HEK293 (cell line): ENCODE measurements at regions not wholly inside any gene's neighbourhood (a gene's known extent, or its start where the extent isn't known, plus 50 kb on each side); places are given as distances from the start of the nearest gene placed in this dataset.

Source experiments
- CTCF ChIA-PET: fragments of 350-600 bp; formaldehyde crosslinking; extraction: SDS; loops from one replicate; lab custom pipeline; 2021; ENCODE audit warnings: antibody characterized with exemption; lab: Yijun Ruan, JAX
- POLR2A ChIA-PET: fragments of 300-600 bp; formaldehyde crosslinking; extraction: SDS; loops from one replicate; lab custom pipeline; 2020; ENCODE audit warnings: antibody characterized with exemption, inconsistent platforms; lab: Yijun Ruan, JAX
- H3K27ac ChIP-seq: fragments of 200-500 bp; sonication (Bioruptor generic); 2 replicates; pipeline ENCODE4 v1.5.1; 2014; ENCODE audit warnings: low read depth, low read length, control low read depth, inconsistent platforms; ENCODE audit errors: extremely low read depth
- H3K36me3 ChIP-seq, 2 experiments: fragments of 200-500 bp in 1 of 2; sonication (Bioruptor generic) in 1 of 2; 1 replicate in 1 of 2; 2 replicates in 1 of 2; pipeline ENCODE4 v1.5.1; 2014 to 2017; ENCODE audit warnings: inconsistent platforms in 2 of 2, low read length in 2 of 2; ENCODE audit not compliant: control insufficient read depth in 2 of 2, insufficient read depth in 1 of 2
- H3K4me1 ChIP-seq: fragments of 200-500 bp; sonication (Bioruptor generic); 2 replicates; pipeline ENCODE4 v1.5.1; 2014; ENCODE audit warnings: mild to moderate bottlenecking, low read length, inconsistent platforms; ENCODE audit not compliant: control insufficient read depth, insufficient read depth
- H3K4me3 ChIP-seq: 2 replicates; pipeline ENCODE4 v1.5.1; 2011; ENCODE audit warnings: low read depth, mild to moderate bottlenecking, control low read depth, low read length, moderate library complexity
- H3K9me3 ChIP-seq: fragments of 200-500 bp; sonication (Bioruptor generic); 2 replicates; pipeline ENCODE4 v1.5.1; 2014; ENCODE audit warnings: low read depth, low read length, inconsistent platforms; ENCODE audit not compliant: control insufficient read depth, insufficient read depth
- FEZF1 ChIP-seq: fragments of 450-650 bp; formaldehyde crosslinking; IDR thresholded peaks from 2 replicates; pipeline ENCODE4 v1.5.1; 2016; ENCODE audit warnings: missing biosample characterization, missing genetic modification characterization
- HOXA7 ChIP-seq: sonication (generic); formaldehyde crosslinking; IDR thresholded peaks from 2 replicates; pipeline ENCODE4 v1.8.1; 2022; ENCODE audit warnings: missing genetic modification reagents, borderline replicate concordance
- KLF9 ChIP-seq: fragments of 450-650 bp; formaldehyde crosslinking; IDR thresholded peaks from 2 replicates; pipeline ENCODE4 v1.5.1; 2016; ENCODE audit warnings: missing biosample characterization, missing genetic modification characterization, low read depth
- OSR2 ChIP-seq: fragments of 450-650 bp; formaldehyde crosslinking; IDR thresholded peaks from 2 replicates; pipeline ENCODE4 v1.5.1; 2016; ENCODE audit warnings: missing biosample characterization, missing genetic modification characterization
- PRDM2 ChIP-seq: fragments of 450-650 bp; formaldehyde crosslinking; IDR thresholded peaks from 2 replicates; pipeline ENCODE4 v1.5.1; 2016; ENCODE audit warnings: missing biosample characterization, missing genetic modification characterization, borderline replicate concordance
- SALL2 ChIP-seq: fragments of 450-650 bp; formaldehyde crosslinking; IDR thresholded peaks from 2 replicates; pipeline ENCODE4 v1.5.0; 2017; ENCODE audit warnings: missing biosample characterization, mild to moderate bottlenecking, missing genetic modification characterization, borderline replicate concordance
- TRIM28 ChIP-seq: IDR thresholded peaks from 2 replicates; pipeline ENCODE4 v1.6.1; 2011; ENCODE audit warnings: low read length, control low read depth, borderline replicate concordance
- YY1 ChIP-seq: fragments of 450-650 bp; formaldehyde crosslinking; IDR thresholded peaks from 2 replicates; pipeline ENCODE4 v1.5.1; 2018; ENCODE audit warnings: missing biosample characterization, missing genetic modification characterization
- ZBTB8A ChIP-seq: fragments of 450-650 bp; formaldehyde crosslinking; IDR thresholded peaks from 2 replicates; pipeline ENCODE4 v1.5.1; 2016; ENCODE audit warnings: missing biosample characterization, missing genetic modification characterization
- ZIC2 ChIP-seq: fragments of 450-650 bp; formaldehyde crosslinking; IDR thresholded peaks from 2 replicates; pipeline ENCODE4 v1.5.1; 2016; ENCODE audit warnings: missing biosample characterization, missing genetic modification characterization
- ZNF112 ChIP-seq: fragments of 450-650 bp; formaldehyde crosslinking; IDR thresholded peaks from 2 replicates; pipeline ENCODE4 v1.5.0; 2017; ENCODE audit warnings: missing biosample characterization, missing genetic modification characterization
- ZNF132 ChIP-seq: fragments of 450-650 bp; formaldehyde crosslinking; IDR thresholded peaks from 2 replicates; pipeline ENCODE4 v1.5.1; 2017; ENCODE audit warnings: missing biosample characterization, missing genetic modification characterization, borderline replicate concordance
- ZNF133 ChIP-seq: fragments of 450-650 bp; formaldehyde crosslinking; IDR thresholded peaks from 2 replicates; pipeline ENCODE4 v1.5.1; 2016; ENCODE audit warnings: missing biosample characterization, missing genetic modification characterization
- ZNF157 ChIP-seq: fragments of 450-650 bp; formaldehyde crosslinking; IDR thresholded peaks from 2 replicates; pipeline ENCODE4 v1.5.1; 2016; ENCODE audit warnings: missing biosample characterization, missing genetic modification characterization
- ZNF2 ChIP-seq: fragments of 450-650 bp; formaldehyde crosslinking; IDR thresholded peaks from 2 replicates; pipeline ENCODE4 v1.5.1; 2016; ENCODE audit warnings: missing biosample characterization, missing genetic modification characterization
- ZNF239 ChIP-seq: fragments of 450-650 bp; formaldehyde crosslinking; IDR thresholded peaks from 2 replicates; pipeline ENCODE4 v1.5.1; 2016; ENCODE audit warnings: missing biosample characterization, missing genetic modification characterization
- ZNF274 ChIP-seq, 2 experiments: fragments of 200-500 bp in 1 of 2; fragments of 450-650 bp in 1 of 2; sonication (Bioruptor generic) in 1 of 2; formaldehyde crosslinking in 1 of 2; IDR thresholded peaks; 2 replicates each; pipeline versions ENCODE4 v1.5.1 to v1.6.1; 2014 to 2016; ENCODE audit warnings: borderline replicate concordance in 1 of 2, inconsistent platforms in 1 of 2, low read length in 1 of 2, missing biosample characterization in 1 of 2, missing genetic modification characterization in 1 of 2
- ZNF292 ChIP-seq: fragments of 450-650 bp; formaldehyde crosslinking; IDR thresholded peaks from 2 replicates; pipeline ENCODE4 v1.5.1; 2016; ENCODE audit warnings: low read depth, missing biosample characterization, missing genetic modification characterization, borderline replicate concordance
- ZNF530 ChIP-seq: fragments of 450-650 bp; formaldehyde crosslinking; IDR thresholded peaks from 2 replicates; pipeline ENCODE4 v1.5.1; 2016; ENCODE audit warnings: low read depth, missing biosample characterization, missing genetic modification characterization
- ZNF544 ChIP-seq: fragments of 450-650 bp; formaldehyde crosslinking; IDR thresholded peaks from 2 replicates; pipeline ENCODE4 v1.5.0; 2017; ENCODE audit warnings: missing biosample characterization, missing genetic modification characterization
- ZNF558 ChIP-seq: fragments of 450-650 bp; formaldehyde crosslinking; IDR thresholded peaks from 2 replicates; pipeline ENCODE4 v1.5.1; 2016; ENCODE audit warnings: missing biosample characterization, missing genetic modification characterization
- ZNF600 ChIP-seq: fragments of 450-650 bp; formaldehyde crosslinking; IDR thresholded peaks from 2 replicates; pipeline ENCODE4 v1.5.1; 2016; ENCODE audit warnings: missing biosample characterization, missing genetic modification characterization
- ZNF670 ChIP-seq: fragments of 450-650 bp; formaldehyde crosslinking; IDR thresholded peaks from 2 replicates; pipeline ENCODE4 v1.5.1; 2016; ENCODE audit warnings: missing biosample characterization, missing genetic modification characterization, low read depth
- ZNF792 ChIP-seq: fragments of 450-650 bp; formaldehyde crosslinking; IDR thresholded peaks from 2 replicates; pipeline ENCODE4 v1.5.1; 2016; ENCODE audit warnings: missing biosample characterization, missing genetic modification characterization
- TF ChIP-seq, protein P1 (sequence below): fragments of 450-650 bp; formaldehyde crosslinking; IDR thresholded peaks from 2 replicates; pipeline ENCODE4 v1.5.1; 2016; ENCODE audit warnings: missing biosample characterization, missing genetic modification characterization, low read depth

- H3K4me3 ChIP-seq, result no peak overlapping the region
- H3K36me3 ChIP-seq, result no peaks in the 10 kb centered on the region
- CTCF ChIA-PET, result interaction anchor here (1.0 kb wide), 2 partner anchors 55 to 229 kb away, joined by 3 read pairs; no protein-coding TSS in a partner anchor
- no peaks in the 10 kb centered on the region; the same call in 1 of the 2 replicates for H3K9me3 ChIP-seq
- no peaks in the 10 kb centered on the region for H3K4me1 ChIP-seq
- H3K27ac ChIP-seq, result no peak overlapping the region
- TF ChIP-seq, protein P1, sequence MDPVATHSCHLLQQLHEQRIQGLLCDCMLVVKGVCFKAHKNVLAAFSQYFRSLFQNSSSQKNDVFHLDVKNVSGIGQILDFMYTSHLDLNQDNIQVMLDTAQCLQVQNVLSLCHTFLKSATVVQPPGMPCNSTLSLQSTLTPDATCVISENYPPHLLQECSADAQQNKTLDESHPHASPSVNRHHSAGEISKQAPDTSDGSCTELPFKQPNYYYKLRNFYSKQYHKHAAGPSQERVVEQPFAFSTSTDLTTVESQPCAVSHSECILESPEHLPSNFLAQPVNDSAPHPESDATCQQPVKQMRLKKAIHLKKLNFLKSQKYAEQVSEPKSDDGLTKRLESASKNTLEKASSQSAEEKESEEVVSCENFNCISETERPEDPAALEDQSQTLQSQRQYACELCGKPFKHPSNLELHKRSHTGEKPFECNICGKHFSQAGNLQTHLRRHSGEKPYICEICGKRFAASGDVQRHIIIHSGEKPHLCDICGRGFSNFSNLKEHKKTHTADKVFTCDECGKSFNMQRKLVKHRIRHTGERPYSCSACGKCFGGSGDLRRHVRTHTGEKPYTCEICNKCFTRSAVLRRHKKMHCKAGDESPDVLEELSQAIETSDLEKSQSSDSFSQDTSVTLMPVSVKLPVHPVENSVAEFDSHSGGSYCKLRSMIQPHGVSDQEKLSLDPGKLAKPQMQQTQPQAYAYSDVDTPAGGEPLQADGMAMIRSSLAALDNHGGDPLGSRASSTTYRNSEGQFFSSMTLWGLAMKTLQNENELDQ, result no peak
- no peak for TF ChIP-seq TRIM28
- TF ChIP-seq ZNF792 (tag by site-specific recombination), result no peak
- TF ChIP-seq ZNF157, result no peak
- no peak for TF ChIP-seq OSR2 (tag by site-specific recombination)
- TF ChIP-seq SALL2 (tag by site-specific recombination), result no peak
- TF ChIP-seq ZNF132 (tag by site-specific recombination), result no peak
- no peak for TF ChIP-seq ZNF544 (tag by site-specific recombination)
- POLR2A ChIA-PET, result no interaction called here
Measured at GRCh38 chr5:28574606-28575005, 1536.2 kb upstream of the CDH9 start.

DNA sequence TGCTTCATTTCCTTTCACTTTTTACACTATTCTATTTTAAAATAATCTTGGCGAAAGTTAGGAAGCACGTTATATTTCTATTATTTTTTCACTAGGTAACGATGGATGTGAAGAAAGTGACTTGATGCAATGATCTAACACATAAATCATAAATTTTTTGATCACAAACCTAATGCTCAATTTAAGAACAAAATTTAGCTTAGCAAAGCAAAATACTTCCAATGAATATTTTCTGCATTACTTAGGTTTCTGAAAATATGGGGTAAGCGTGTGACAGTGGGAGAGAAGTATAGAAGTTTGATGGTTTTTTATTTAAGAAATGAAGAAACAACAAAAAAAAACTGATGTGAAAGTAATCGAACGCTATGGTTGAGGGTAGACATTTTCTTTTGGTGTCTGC, 1528.7 kb upstream of the CDH9 start:
- no peak overlapping the region for H3K27ac ChIP-seq
- no peaks in the 10 kb centered on the region for H3K4me1 ChIP-seq
- ChIA-PET POLR2A (no interaction called here), CTCF (interaction anchor here (1.0 kb wide), 1 partner anchor 9 kb away, joined by 6 read pairs; no protein-coding TSS in a partner anchor)
- TF ChIP-seq FEZF1 (no peak), ZNF133 (no peak), ZNF274 (IDR thresholded peaks at IDR 0.05; ENCODE audit: low read length) (no peak), ZNF274 (tag by site-specific recombination; IDR thresholded peaks at IDR 0.05; ENCODE audit: borderline replicate concordance) (no peak), HOXA7 (no peak), ZNF2 (tag by site-specific recombination) (no peak), KLF9 (tag by site-specific recombination) (no peak), ZNF112 (tag by site-specific recombination) (no peak), ZNF600 (tag by site-specific recombination) (no peak), ZNF558 (tag by site-specific recombination) (no peak), ZNF530 (tag by site-specific recombination) (no peak), ZNF292 (no peak), ZNF670 (tag by site-specific recombination) (no peak), ZNF239 (tag by site-specific recombination) (no peak), PRDM2 (no peak), ZBTB8A (tag by site-specific recombination) (no peak), YY1 (tag by site-specific recombination) (no peak), ZIC2 (tag by site-specific recombination) (no peak), ZNF132 (tag by site-specific recombination) (no peak)
- TF ChIP-seq, all 188 proteins: peak for 0
- no peaks in the 10 kb centered on the region for H3K9me3 ChIP-seq
- no peak overlapping the region for H3K4me3 ChIP-seq
- no peaks in the 10 kb centered on the region for H3K36me3 ChIP-seq
